Adrenal gland (tissue), 5 donors: ENCODE measurements at regions not wholly inside any gene's neighbourhood (a gene's known extent, or its start where the extent isn't known, plus 50 kb on each side); places are given as distances from the start of the nearest gene placed in this dataset.

Experiments
- CTCF ChIP-seq, 6 experiments: fragments of 450-650 bp in 4 of 6; fragments of 200-600 bp in 2 of 6; sonication (generic) in 1 of 6; IDR thresholded peaks; 1 replicate in 5 of 6; 2 replicates in 1 of 6; pipeline versions ENCODE4 v1.5.1 to v1.8.0; 2016 to 2021; ENCODE audit warnings: antibody characterized with exemption in 6 of 6, mild to moderate bottlenecking in 2 of 6, moderate library complexity in 1 of 6
- POLR2A ChIP-seq, 2 donors: fragments of 450-650 bp; IDR thresholded peaks; one replicate each; pipeline ENCODE4 v1.6.1; 2017; ENCODE audit warnings: antibody characterized with exemption in 2 of 2, mild to moderate bottlenecking in 2 of 2, moderate library complexity in 1 of 2
- donor health status: DM: no; HTN: no; CAD: no.

- TF ChIP-seq CTCF (IDR thresholded peaks at IDR 0.05) (no peak), POLR2A (IDR thresholded peaks at IDR 0.05) (no peak)
These were observed 77.1 kb upstream of the MAN1A1 start for GRCh38 chr6:119426619-119427018.
